Kasumi-1 (cell line): ENCODE measurements at regions not wholly inside any gene's neighbourhood (a gene's known extent, or its start where the extent isn't known, plus 50 kb on each side); places are given as distances from the start of the nearest gene placed in this dataset.
A peak's percentile ranks its signal among the peaks of the same experiment; 100 is the strongest.

Source experiments
- DNase-seq, 2 experiments: peaks; one replicate each; lab custom pipeline; 2025; lab: John Stamatoyannopoulos, UW

DNA sequence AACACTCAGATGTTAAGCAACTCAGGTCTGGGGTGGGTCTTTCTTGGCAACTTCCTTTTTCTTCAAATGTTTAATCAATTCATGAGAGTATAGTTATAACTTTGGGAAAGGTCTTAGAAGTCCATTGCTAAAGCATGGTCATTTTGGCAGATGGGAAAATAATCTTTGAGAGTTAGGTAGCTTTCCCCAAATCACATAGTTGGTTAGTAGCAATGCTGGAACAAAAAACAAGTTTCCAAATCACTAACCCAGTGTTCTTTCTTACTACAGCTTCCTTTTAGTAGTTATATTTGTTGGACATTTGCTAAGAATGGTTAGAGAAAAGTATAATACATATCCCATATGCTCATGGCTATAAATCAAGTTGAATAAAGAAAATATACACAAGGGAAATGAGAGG is 185.2 kb upstream of the SLC14A2 start:
- no peak for DNase-seq

DNA sequence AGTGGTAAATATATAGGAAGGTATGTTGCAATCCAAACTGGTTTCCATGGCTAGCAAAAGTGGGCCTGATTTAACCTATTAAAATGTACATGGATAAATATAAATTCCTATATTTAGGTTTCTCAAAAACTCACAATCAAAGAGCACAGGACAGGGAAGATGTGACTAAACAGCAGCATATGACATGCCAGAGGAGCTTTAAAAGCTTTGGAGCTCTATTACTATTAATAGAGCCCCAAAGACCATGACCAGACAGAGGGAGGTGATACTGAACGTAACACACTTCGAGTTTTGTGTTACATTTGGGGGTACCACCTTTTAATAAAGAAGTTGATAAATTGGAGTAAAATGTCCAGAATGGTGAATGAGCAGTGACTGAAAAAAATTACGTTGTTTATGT is 179.5 kb upstream of the SLC14A2 start:
- DNase-seq = no peak

DNA sequence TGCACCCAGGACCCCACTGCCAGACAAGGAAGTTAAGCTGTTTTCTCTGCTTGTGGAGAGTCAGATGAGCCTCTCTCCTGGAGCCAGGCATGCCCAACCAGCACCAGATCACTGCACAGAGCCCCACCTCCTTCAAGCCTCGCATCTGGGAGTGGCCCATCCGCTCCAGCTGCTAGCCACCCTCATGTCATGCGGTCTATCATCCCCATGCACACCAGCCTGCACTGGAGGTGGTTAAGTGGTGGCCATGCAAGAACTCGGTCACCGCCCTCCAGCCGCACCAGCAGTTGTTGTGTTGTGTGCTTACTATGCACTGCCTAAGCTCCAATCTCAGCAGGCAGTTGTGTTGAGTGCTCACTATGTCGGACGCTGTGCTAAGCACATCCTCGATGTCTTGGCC is 177.9 kb upstream of the SLC14A2 start:
- no peak for DNase-seq

DNA sequence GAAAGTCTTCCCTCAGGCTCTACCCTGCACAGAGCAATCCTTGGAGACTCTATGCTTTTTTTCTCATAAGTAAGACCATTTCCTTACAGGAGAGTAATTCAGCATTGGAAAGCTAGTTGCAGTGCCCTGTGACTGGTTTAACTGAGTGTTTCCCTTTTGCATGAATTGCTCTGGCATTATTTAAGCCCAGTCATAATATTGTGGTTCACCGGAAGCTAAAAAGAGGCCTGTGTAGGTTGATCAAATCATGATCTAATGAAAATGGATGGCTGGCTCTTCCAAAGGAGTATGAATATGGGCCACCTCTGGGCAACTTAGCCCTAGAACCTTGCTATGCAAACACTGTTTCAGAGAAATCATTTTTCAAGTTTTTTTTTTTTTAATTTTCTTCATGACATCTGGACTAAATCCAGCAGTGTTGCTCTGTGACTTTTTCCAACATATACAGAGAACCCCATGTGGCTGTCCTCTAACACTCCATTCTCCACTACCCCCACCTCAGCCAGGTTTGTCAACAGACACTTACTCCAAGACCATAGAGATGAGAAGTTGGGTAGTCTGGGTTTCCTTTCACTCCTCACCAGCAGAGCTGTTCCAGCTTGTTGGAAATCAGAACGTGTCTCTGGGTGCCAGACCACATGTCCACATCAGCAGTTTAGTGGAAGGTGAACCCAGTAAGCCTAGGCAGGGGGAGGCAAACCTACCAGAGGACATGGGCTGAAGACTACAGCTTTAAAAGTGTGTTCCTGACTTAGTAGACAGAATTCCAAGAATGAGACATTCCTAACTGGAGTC is 175.2 kb upstream of the SLC14A2 start:
- no peak for DNase-seq

DNA sequence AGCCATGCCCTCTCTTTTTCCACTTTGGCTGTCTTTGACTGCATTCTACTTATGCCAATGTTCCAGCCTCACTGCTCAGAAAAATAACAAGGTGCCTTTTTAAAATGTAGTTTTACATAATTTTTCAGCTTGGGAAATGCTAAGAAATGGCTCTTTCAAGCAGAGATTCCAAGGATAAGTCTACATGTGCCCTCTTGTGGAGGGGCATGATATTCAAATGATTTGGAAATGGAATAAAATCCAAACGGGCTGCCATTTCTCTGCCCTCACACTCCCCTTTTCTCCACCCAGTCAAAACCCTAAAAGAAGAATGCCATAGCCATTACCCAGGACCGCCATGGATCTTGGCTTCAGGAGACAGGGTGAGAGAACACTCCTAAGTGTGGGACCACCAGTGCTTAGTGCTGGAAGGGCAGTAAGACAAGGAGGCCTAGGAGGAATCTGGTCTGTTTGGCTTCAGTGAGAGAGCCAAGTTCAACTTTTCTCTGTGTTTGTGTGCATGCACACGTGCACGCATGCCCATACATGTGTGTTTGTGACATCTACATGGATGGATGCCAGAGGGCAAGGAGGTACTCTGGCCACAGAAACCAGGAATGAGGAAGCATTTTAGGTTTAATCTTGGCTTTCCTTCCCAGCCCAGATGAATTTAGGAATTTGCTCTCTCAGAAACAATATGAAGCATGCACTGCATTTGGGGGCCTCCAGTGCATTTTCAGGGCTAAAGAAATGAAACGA is 174.0 kb upstream of the SLC14A2 start:
- peak; percentile 3 to 5 for DNase-seq

DNA sequence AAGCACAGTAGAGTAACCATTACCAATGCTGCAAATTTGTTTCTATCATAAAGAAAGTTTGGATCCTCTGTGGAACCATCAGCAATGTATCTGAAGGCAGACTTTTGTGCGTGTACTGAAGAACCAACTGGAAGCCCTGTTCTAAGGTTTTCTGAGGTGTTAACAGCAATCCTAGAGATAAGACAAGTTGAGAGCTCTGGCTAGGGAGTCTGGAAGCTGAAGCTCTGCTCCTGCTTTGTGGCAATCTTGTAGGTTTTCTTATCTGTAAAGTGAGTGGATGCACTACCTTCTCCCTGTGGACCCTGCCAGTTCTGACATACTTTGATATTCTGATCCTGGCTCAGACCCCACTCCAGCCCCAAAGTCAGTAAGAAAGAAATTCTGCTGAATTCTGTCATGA is 171.2 kb upstream of the SLC14A2 start:
- DNase-seq = no peak

DNA sequence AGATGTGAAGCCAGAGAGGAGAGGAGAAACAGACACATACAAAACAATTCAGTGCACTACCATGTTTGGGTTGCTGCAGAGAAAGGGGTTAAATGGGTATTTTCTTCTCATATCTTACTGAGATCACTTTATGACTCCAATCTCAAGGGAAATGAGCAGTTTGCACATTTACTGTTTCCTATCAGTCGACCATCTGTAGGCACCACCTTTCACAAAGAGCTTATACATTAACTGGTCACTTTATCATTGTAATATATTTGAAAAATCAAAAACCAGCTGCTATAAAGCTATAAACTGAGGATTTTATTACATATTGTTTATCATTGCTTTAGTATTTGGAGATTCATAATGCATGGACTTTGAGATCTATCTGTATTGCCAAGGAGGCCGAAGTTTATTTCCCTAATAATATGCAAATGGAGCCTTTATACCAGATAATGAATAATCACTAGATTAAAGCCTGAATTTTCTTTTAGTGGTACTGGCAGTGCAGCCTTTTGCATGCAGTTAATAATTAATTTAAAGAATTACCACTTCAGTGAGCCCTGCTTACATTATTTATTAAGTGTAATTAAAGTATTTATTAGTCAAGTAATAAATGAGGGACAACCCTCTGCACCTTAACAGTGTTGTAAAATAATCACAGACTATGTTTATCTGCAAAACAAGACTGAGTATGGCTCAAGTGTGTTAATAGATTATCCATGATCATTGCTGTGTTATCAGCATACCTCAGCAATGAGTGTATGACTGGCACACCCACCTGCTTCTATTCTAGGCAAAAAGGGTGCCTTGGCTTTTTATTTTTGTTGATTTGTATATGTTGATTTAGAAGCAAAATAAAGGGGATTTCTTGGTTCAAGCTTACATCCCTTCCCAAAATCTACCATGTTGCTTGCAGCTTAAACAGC is 167.7 kb upstream of the SLC14A2 start:
- DNase-seq = no peak

DNA sequence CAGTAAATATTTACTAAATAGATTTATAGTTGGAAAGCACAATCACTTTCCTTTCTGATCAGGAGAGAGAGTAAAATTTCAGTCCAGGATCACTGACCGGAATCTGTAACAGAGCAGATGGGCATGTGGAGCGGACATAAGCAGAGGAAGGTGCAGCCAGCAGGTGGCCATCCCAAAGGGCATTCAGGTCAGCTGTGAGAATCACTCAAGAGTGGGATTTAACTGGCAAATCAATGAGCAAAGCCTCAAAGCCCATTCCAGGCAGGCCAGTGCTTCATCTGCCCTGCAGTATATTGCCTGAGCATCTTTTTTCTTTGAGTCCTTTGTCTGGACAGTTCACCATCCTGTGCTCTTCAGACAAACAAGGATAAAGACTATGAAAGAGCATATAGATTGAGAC is 166.4 kb upstream of the SLC14A2 start:
- DNase-seq = no peak

DNA sequence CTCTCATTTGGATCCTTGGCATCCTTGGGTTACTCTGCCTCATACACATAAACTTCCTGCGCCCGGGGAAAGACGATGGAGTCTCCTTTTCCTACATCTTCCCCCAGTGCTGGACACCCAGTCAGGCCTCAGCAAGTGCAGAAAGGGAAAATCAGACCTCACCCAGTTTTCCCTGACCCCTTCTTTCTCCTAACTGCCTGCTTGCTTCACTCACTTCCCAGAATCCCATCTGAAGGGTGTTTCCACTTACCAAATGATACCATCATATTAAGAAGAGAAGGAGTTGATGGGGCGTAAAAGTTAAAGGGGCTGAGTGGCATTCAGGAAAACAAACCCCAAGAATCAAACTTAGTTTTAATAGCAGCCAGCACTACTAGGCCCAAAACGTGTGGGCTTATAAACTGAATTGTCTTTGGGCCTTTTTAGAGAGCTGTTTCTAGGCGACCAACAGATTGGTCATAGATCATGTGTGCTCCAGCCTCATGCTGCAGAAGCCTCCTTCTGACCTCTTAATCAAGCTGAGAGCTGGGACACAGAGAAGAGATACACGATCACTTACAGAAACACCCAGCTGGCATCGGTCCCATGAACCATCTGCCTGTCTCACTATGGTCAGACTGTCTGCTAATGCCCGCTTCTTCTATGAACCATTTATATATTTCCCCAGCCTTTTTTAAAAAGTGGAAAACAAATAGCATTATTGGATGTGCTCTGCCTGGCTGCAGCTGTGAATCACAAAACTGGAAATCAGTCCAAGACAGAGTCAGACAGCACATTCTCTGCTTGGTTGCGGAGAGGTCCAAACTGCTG is 165.7 kb upstream of the SLC14A2 start:
- no peak for DNase-seq

DNA sequence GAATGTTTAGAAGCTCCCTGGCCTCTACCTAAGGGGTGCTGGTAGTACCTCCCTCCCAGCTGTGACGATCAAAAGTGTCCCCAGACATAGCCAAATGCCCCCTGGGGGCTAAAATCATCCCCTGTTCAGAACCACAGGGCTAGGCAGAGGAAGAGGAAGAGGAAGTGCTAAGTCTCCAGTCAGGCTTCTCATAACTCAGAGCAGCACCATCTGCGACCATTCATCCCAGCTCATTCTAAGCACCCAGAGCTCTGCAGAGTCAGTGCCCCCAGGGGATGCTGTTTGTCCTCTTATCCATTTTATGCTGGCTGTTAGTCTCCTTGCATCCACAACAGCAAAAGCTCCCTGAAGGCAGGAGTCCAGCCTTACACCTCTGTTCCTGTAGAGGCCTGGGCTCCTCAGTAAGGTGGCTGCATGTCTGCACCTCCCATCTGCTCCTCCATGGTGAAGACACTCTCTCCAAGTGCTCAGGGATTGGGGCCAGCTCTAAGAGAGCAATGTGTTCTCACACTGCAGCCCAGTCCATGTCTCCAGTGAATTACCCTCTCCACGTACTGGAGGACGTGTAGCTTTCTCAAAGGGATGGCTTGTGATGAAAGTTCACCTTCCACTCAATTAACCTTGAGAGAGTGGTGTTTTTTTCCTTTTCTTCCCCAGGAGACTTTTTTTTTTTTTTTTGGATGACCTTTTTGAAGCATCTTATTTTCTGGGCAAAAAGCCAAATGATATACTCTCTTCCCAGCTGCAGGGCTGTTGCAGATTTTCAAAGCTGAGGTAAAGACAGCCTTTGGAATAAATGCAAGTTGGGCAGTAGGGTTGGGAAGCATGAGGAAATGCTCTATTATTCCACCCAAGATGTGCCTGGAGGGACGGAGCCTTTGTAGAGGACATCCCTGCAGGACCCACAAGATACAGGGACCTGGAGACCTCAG is 158.9 kb upstream of the SLC14A2 start:
- peak; percentile 88 to 93 for DNase-seq

DNA sequence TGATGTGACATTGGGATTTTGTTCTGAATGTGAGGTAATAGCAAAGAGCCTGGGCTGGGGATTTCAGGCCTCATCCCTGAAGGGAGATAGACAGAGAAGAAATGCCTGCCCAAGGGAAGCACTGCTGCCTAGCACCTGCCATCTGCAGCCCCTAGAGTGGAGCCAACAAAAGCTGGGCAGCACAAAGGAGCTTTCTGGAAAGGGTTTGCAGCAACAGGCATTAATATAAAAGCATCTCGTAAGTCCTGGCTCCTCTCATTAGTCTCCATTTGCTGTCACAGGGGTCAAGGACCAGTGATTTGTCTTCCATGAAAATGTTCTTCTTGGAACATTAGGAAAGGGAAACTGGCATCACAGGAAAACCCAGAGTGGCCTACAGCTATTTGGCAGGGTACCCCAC is 157.2 kb upstream of the SLC14A2 start:
- no peak for DNase-seq

DNA sequence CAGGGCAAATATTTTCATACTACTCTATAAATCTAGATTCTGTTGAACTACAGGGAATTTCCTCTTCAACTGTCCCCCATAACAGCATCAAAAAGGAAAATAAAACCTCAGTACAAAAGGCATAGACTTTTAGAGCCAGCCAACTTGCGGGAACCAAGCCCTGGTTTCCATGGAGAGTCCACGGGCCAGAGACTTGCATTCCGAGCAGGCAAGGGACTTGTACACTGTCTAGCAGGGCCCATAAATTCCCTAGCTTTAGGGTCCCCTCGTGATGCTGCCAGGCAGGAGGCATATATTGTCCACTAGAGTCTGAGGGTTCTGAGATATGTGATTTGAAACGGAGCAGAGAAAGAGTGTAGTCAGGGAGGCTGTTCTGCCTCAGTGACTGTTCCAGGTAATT is 153.1 kb upstream of the SLC14A2 start:
- no peak for DNase-seq

DNA sequence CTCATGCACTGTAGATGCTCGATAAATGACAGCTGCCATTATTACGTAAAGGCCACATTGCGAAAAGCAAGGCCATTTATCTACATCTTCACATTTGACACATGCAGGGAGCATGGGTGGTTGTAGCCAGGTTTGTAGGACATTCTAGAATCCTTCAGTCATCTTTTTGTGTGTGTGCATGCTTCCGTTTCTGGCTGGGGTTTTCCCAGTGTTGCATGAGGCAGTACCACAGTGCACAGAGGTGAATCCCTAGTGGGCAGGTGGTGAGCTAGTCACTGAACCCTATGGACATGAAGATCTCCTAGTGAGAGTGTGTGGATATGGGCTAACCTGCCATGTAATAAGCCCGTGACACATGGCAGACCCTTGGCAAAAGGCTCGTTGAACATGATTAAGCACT is 151.8 kb upstream of the SLC14A2 start:
- no peak for DNase-seq

DNA sequence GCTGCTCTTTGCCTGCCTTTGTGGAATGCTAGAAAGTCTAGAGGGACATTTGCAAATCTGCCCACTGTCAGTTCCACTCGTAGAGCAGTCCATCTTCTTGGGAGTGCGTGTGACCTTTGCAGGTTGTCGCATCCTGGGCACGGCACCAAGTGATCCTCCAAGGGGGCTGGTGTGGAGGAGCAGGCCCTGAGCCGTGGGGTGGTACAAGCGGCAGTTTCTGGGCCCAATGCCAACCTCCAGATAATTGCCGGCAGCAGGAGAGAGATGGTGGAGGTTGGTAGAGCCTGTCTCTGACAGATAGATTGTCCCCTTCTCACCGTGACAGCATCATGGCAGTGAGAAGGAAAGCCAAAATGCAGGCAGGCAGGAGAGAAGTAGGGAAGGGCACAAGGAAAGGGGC is 150.7 kb upstream of the SLC14A2 start:
- DNase-seq = no peak

DNA sequence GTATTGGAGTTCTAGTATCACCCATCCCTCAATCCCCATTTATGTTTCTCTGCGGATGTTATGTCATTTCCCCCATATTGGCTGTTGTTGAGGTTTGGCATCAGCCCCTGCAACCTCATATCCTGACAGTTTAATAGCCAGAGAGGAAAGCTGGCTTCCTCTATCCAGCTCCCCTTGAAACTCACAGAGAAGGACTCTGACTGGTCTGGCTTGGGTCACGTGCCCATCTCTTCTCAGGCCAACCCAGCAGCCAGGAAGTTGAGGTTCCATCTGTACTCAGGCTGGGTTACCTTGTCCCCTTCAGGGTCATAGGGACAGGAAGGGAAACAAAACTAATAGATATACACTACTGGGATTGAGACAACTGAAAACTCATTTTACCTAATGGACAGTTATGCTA is 148.0 kb upstream of the SLC14A2 start:
- DNase-seq = peak; percentile 95 to 96

DNA sequence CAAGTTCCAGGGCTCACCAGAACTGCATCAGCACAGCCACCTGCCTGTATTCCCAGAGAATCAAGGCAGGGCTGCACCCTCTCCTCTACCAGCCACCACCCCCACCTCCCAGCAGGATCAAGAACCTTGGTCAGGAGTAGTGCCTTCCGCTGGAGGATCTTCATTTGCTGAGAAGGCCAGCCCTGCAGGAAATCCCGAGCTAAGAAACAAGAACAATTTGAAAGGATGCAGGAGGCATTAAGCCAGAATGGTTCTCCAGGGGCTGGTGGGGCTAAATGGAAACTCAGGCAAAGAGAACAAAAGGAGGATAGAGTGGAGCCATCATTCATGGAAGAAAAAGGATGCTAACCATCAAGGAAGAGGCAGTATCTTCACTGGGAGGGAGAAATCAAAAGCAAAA is 147.3 kb upstream of the SLC14A2 start:
- no peak for DNase-seq

DNA sequence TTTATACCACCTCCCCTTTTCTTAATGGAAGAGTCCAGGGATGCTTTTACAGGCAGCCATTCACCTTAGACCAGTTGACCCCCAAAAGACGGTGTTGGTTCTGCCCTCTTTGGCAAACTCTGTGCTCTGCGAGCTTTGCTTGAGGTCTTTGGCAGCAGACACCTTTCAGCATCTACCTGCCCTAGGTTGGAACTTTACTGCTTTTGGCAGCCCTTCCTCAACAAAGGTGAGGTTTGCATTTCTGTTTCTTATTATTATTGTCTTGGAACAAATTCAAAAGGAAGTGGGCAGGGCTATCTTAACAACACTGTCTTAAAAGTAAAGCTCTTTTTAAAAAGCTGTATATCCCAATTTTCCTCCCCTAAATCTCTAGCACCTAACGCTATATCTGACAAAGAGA is 136.4 kb upstream of the SLC14A2 start:
- no peak for DNase-seq

DNA sequence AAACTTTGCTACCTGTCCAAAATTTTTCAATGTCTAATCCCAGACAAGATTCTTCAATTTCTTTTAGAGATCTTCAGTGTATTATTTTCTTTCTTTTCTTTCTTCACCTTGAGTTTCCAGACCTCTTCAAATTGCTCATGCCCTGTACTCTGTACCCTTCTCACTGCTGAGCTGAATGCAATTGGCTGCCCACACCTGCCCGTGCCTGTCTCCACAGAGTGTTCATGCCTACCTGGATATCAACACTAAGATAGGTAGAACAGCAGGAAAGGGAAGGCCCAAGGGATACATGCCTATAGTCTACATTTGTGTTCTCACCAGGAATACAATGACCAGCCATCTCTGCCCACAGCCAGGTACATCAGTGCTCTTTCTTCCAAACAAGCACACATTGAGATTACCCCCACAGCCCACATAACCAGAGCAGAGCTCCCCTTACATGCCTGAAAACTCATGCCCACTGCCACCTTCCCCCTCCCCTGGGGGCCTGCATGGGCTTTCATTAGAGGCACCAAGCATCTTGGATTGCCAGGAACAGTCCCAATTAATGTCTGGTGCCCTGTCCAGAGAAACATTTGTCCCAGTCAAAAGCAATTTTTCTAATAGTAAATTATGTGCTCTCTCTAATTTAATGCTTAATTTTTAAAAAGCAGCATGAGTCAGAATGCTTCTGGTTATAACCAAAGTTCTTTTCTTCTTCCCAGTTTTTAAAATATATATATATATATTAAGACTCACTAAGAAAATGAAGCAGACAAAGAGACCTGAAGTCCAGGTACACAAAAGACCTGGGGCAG is 134.9 kb upstream of the SLC14A2 start:
- no peak for DNase-seq

DNA sequence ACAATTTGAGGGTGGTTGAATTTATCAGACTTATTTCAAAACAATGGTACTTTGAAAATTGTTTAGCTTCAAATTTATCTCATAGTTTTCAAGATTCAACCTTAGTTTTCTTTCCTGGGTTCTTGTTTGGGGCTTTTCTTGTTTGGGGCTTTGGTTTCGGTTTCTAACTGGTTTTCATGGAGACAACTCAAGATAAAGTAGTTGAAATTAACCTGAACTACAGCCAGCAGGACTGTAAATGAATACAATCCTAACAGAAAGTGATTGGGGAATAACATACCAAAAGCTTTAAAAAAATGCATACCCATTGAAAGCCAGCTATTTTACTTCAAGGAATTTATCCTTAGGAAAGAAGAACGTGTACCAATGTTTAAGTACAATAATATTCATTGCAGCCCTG is 133.5 kb upstream of the SLC14A2 start:
- no peak for DNase-seq

DNA sequence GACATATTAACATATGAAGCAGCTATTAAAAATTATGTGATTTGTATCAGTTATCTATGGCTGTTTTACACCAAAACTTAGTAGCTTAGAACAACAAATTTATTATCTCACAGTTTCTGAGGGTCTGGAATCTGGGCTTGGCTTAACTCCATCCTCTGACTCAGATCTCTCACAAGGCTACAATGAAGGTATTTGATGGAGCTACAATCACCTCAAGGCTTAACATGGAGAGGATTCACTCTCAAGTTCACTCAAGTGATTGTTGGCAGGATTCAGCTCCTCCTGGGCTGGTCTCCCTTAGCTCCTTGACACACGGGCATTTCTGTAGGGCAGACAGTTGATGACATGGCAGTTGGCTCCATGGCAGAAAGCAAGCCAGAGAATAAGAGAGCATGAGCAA is 133.0 kb upstream of the SLC14A2 start:
- DNase-seq = no peak
